NCI-H226 (cell line): ENCODE measurements at regions not wholly inside any gene's neighbourhood (a gene's known extent, or its start where the extent isn't known, plus 50 kb on each side); places are given as distances from the start of the nearest gene placed in this dataset.
"Not testable (repeated sequence)": the region's sequence is repeated elsewhere in the genome, so short reads cannot be mapped to it uniquely, and the experiment has no call there.

Experiments used
- DNase-seq: peaks from one replicate; pipeline ENCODE4 v3.0.0-alpha.2; 2015

- DNase-seq: no peak
Measured at GRCh38 chr12:67045650-67046049, 223.5 kb upstream of the CAND1 start.

- DNase-seq: no peak
Measured at GRCh38 chr12:67046062-67046461, 223.1 kb upstream of the CAND1 start.

- no peak for DNase-seq
Measured at GRCh38 chr12:67047634-67048033, 221.5 kb upstream of the CAND1 start.

- peak; percentile 95 for DNase-seq
Measured at GRCh38 chr12:67048371-67048770, 220.8 kb upstream of the CAND1 start.

- not testable (repeated sequence) for DNase-seq
Measured at GRCh38 chr12:67049199-67049598, 220.0 kb upstream of the CAND1 start.

GRCh38 chr12:67052981-67053380 is 216.2 kb upstream of the CAND1 start:
- peak; percentile 93 for DNase-seq

GRCh38 chr12:67056329-67056728 is 212.8 kb upstream of the CAND1 start:
- no peak for DNase-seq

- no peak for DNase-seq
Measured at GRCh38 chr12:67057072-67057471, 212.1 kb upstream of the CAND1 start.

- peak; percentile 74 for DNase-seq
Measured at GRCh38 chr12:67062193-67062592, 207.0 kb upstream of the CAND1 start.

GRCh38 chr12:67067453-67068203 is 201.5 kb upstream of the CAND1 start:
- peak; percentile 72 for DNase-seq

- no peak for DNase-seq
Measured at GRCh38 chr12:67068204-67068731, 200.9 kb upstream of the CAND1 start.

GRCh38 chr12:67068761-67069450 is 200.3 kb upstream of the CAND1 start:
- peak; percentile 87 for DNase-seq

- peak; percentile 66 for DNase-seq
Measured at GRCh38 chr12:67069451-67070306, 199.5 kb upstream of the CAND1 start.

GRCh38 chr12:67070307-67070600 is 198.9 kb upstream of the CAND1 start:
- DNase-seq: no peak

- no peak for DNase-seq
Measured at GRCh38 chr12:67070604-67071003, 198.6 kb upstream of the CAND1 start.

GRCh38 chr12:67072281-67072680 is 196.9 kb upstream of the CAND1 start:
- not testable (repeated sequence) for DNase-seq

- no peak for DNase-seq
Measured at GRCh38 chr12:67073336-67073735, 195.8 kb upstream of the CAND1 start.

- no peak for DNase-seq
Measured at GRCh38 chr12:67074072-67074471, 195.1 kb upstream of the CAND1 start.

- peak; percentile 70 for DNase-seq
Measured at GRCh38 chr12:67077617-67078016, 191.5 kb upstream of the CAND1 start.

- no peak for DNase-seq
Measured at GRCh38 chr12:67078957-67079356, 190.2 kb upstream of the CAND1 start.

- no peak for DNase-seq
Measured at GRCh38 chr12:67080637-67081036, 188.5 kb upstream of the CAND1 start.

- DNase-seq: no peak
Measured at GRCh38 chr12:67082221-67082620, 186.9 kb upstream of the CAND1 start.

GRCh38 chr12:67085699-67086098 is 183.5 kb upstream of the CAND1 start:
- no peak for DNase-seq
